AG10803 (cell line): ENCODE measurements at regions not wholly inside any gene's neighbourhood (a gene's known extent, or its start where the extent isn't known, plus 50 kb on each side); places are given as distances from the start of the nearest gene placed in this dataset.

Experiments
- DNase-seq: peaks from one replicate; pipeline ENCODE4 v3.0.0; 2010; ENCODE audit warnings: low read depth
- H3K4me3 ChIP-seq: 2 replicates; pipeline ENCODE4 v1.5.1; 2011; ENCODE audit warnings: mild to moderate bottlenecking, low read length, control low read depth
- CTCF ChIP-seq: conservative IDR thresholded peaks from 2 replicates; pipeline ENCODE4 v1.5.1; 2011; ENCODE audit warnings: mild to moderate bottlenecking, low read length, control low read depth, inconsistent platforms

GRCh38 chr5:51829691-51830090, 446.4 kb downstream of the ISL1 start:
- TF ChIP-seq CTCF, result no peak
- DNase-seq, result no peak
- no peak overlapping the region for H3K4me3 ChIP-seq

- TF ChIP-seq CTCF, result no peak
- H3K4me3 ChIP-seq, result no peak overlapping the region
- DNase-seq, result no peak
These were observed 449.8 kb downstream of the ISL1 start for GRCh38 chr5:51832934-51833470.

GRCh38 chr5:51838459-51838858, 455.2 kb downstream of the ISL1 start:
- DNase-seq, result no peak
- TF ChIP-seq CTCF, result no peak
- H3K4me3 ChIP-seq, result no peak overlapping the region

- no peak for DNase-seq
- H3K4me3 ChIP-seq, result no peak overlapping the region
- TF ChIP-seq CTCF, result no peak
These were observed 460.6 kb downstream of the ISL1 start for GRCh38 chr5:51843893-51844292.

GRCh38 chr5:51846015-51846414, 462.8 kb downstream of the ISL1 start:
- no peak for TF ChIP-seq CTCF
- no peak for DNase-seq
- H3K4me3 ChIP-seq, result no peak overlapping the region

GRCh38 chr5:51859624-51860023, 476.4 kb downstream of the ISL1 start:
- H3K4me3 ChIP-seq, result no peak overlapping the region
- no peak for DNase-seq
- no peak for TF ChIP-seq CTCF

GRCh38 chr5:51860532-51861018, 477.3 kb downstream of the ISL1 start:
- no peak for DNase-seq
- no peak for TF ChIP-seq CTCF
- no peak overlapping the region for H3K4me3 ChIP-seq
